ENCODE measurements at regions not wholly inside any gene's neighbourhood (a gene's known extent, or its start where the extent isn't known, plus 50 kb on each side); places are given as distances from the start of the nearest gene placed in this dataset.

GRCh38 chr12:111093428-111094142 is 173.2 kb upstream of the MYL2 start:
- no peak for DNase-seq (ENCODE audit: low spot score)
- TF ChIP-seq CTCF (IDR thresholded peaks at IDR 0.05), result no peak
- ATAC-seq (ENCODE audit: low FRiP score), result no peak

GRCh38 chr12:111091051-111091450 is 170.7 kb upstream of the MYL2 start:
- TF ChIP-seq CTCF (IDR thresholded peaks at IDR 0.05), result no peak
- no peak for ATAC-seq (ENCODE audit: low FRiP score)
- no peak for DNase-seq (ENCODE audit: low spot score)

- no peak for TF ChIP-seq CTCF (IDR thresholded peaks at IDR 0.05)
- DNase-seq (ENCODE audit: low spot score) (no peak), ATAC-seq (ENCODE audit: low FRiP score) (no peak)
These were observed 169.2 kb upstream of the MYL2 start for GRCh38 chr12:111089616-111090015.

GRCh38 chr12:111088409-111088808 is 168.0 kb upstream of the MYL2 start:
- no peak for DNase-seq (ENCODE audit: low spot score)
- ATAC-seq (ENCODE audit: low FRiP score), result no peak
- no peak for TF ChIP-seq CTCF (IDR thresholded peaks at IDR 0.05)

GRCh38 chr12:111086947-111087700 is 166.7 kb upstream of the MYL2 start:
- no peak for DNase-seq (ENCODE audit: low spot score)
- no peak for ATAC-seq (ENCODE audit: low FRiP score)
- no peak for TF ChIP-seq CTCF (IDR thresholded peaks at IDR 0.05)

- DNase-seq (ENCODE audit: low spot score), result no peak
- ATAC-seq (ENCODE audit: low FRiP score), result no peak
- TF ChIP-seq CTCF (IDR thresholded peaks at IDR 0.05), result no peak
These were observed 164.7 kb upstream of the MYL2 start for GRCh38 chr12:111085096-111085495.

GRCh38 chr12:111084605-111085004 is 164.2 kb upstream of the MYL2 start:
- no peak for TF ChIP-seq CTCF (IDR thresholded peaks at IDR 0.05)
- DNase-seq (ENCODE audit: low spot score), result no peak
- no peak for ATAC-seq (ENCODE audit: low FRiP score)

All from omental fat pad (tissue), 3 donors.